Gastroesophageal sphincter (tissue), 4 donors: ENCODE measurements at regions not wholly inside any gene's neighbourhood (a gene's known extent, or its start where the extent isn't known, plus 50 kb on each side); places are given as distances from the start of the nearest gene placed in this dataset.

ENCODE experiments used
- ATAC-seq: fragments of 150-250 bp; one replicate; pipeline ENCODE4 v1.9.1; 2016; ENCODE audit warnings: mild to moderate bottlenecking, moderate library complexity
- H3K27ac ChIP-seq, 4 donors: fragments of 200-600 bp; sonication (generic) in 3 of 4; 1 replicate in 3 of 4; 2 replicates in 1 of 4; pipeline ENCODE4 v1.5.1; 2016 to 2019
- H3K27me3 ChIP-seq: fragments of 200-600 bp; sonication (generic); one replicate; pipeline ENCODE4 v1.5.1; 2019
- H3K36me3 ChIP-seq, 2 donors: fragments of 200-600 bp; sonication (generic); one replicate each; pipeline ENCODE4 v1.5.1; 2019; ENCODE audit warnings: control low read depth in 1 of 2
- H3K4me1 ChIP-seq, 3 donors: fragments of 200-600 bp; sonication (generic); 1 replicate in 2 of 3; 2 replicates in 1 of 3; pipeline ENCODE4 v1.5.1; 2016 to 2019; ENCODE audit warnings: control low read depth in 2 of 3
- H3K4me3 ChIP-seq, 2 donors: fragments of 200-600 bp; sonication (generic); one replicate each; pipeline ENCODE4 v1.5.1; 2019; ENCODE audit warnings: mild to moderate bottlenecking in 1 of 2, moderate library complexity in 1 of 2
- H3K9me3 ChIP-seq, 3 donors: fragments of 200-600 bp; sonication (generic); one replicate each; pipeline ENCODE4 v1.5.1; 2017 to 2019; ENCODE audit warnings: control low read depth in 2 of 3
- CTCF ChIP-seq, 4 experiments: fragments of 200-600 bp in 2 of 4; fragments of 450-650 bp in 2 of 4; sonication (generic) in 1 of 4; IDR thresholded peaks; one replicate each; pipeline ENCODE4 v1.5.1; 2017 to 2019; ENCODE audit warnings: antibody characterized with exemption in 4 of 4, mild to moderate bottlenecking in 2 of 4, moderate library complexity in 2 of 4
- EP300 ChIP-seq: sonication (generic); formaldehyde crosslinking; IDR thresholded peaks from one replicate; pipeline ENCODE4 v1.6.1; 2017; ENCODE audit warnings: antibody characterized with exemption, mild to moderate bottlenecking
- POLR2A ChIP-seq, 2 donors: fragments of 450-650 bp; IDR thresholded peaks; one replicate each; pipeline ENCODE4 v1.6.1; 2017; ENCODE audit warnings: antibody characterized with exemption in 2 of 2, mild to moderate bottlenecking in 2 of 2, moderate library complexity in 1 of 2
- POLR2AphosphoS5 ChIP-seq: sonication (generic); formaldehyde crosslinking; IDR thresholded peaks from one replicate; pipeline ENCODE4 v1.6.1; 2017; ENCODE audit warnings: antibody characterized with exemption
- WGBS, 2 donors: methylation state at CpG; one replicate each; pipeline ENCODE4 v1.1.5; 2018; ENCODE audit warnings: low coverage in 1 of 2; 5-methylcytosine and 5-hydroxymethylcytosine counted together

- Histone ChIP-seq H3K27me3 (peaks cover 10% of the 10 kb centered on the region), H3K27ac (no peak overlapping the region), H3K9me3 (no peaks in the 10 kb centered on the region), H3K4me3 (no peak overlapping the region), H3K36me3 (no peaks in the 10 kb centered on the region), H3K4me1 (no peaks in the 10 kb centered on the region)
- no peak for ATAC-seq
- WGBS, 2 donors: 72 to 79% methylated on average over 5 to 6 of the region's 6 CpGs
- TF ChIP-seq POLR2A (IDR thresholded peaks at IDR 0.05): no peak
Measured at GRCh38 chr5:167753725-167754490, 537.5 kb upstream of the WWC1 start.

DNA sequence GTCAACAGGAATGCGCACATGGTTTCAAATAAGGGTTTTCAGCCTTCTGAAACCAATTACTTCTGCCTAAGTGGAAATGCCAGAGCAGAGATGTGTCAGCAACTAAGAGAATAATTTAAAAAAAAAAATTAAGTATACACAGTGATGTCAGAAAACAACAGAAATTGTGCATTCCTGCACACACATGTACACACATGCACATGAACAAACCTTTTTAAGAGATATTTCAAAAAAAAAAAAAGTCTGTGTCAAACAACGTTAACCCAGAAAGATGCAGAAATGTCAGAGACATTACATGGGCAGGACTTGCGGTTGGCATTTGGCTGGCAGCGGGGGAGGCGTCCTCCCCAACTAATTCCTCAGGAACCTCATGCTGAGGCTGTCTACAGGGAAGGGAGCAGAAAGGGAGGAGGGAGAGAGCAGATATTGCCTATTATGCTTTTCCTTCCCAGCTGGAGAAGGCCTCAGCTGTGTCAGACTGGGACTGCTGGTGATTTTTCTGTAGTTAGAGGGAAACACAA, 536.9 kb upstream of the WWC1 start:
- Histone ChIP-seq H3K9me3 (no peaks in the 10 kb centered on the region), H3K27me3 (peaks cover 10% of the 10 kb centered on the region), H3K4me3 (no peak overlapping the region), H3K27ac (no peak overlapping the region), H3K36me3 (no peaks in the 10 kb centered on the region), H3K4me1 (no peaks in the 10 kb centered on the region)
- no peak for TF ChIP-seq POLR2AphosphoS5
- no peak for TF ChIP-seq EP300
- no peak for TF ChIP-seq POLR2A (IDR thresholded peaks at IDR 0.05)
- no peak for TF ChIP-seq CTCF (IDR thresholded peaks at IDR 0.05)
- no peak for ATAC-seq
- WGBS, 2 donors: 77 to 87% methylated on average over 3 to 4 of the region's 5 CpGs

GRCh38 chr5:167755420-167755819, 536.0 kb upstream of the WWC1 start:
- H3K9me3 ChIP-seq: no peaks in the 10 kb centered on the region
- 42 to 46% methylated on average over 2 of the region's 2 CpGs for WGBS, 2 donors
- H3K36me3 ChIP-seq: no peaks in the 10 kb centered on the region
- no peak overlapping the region for H3K27ac ChIP-seq
- ATAC-seq: no peak
- TF ChIP-seq POLR2A (IDR thresholded peaks at IDR 0.05) (no peak), CTCF (IDR thresholded peaks at IDR 0.05) (no peak), POLR2AphosphoS5 (no peak), EP300 (no peak)
- no peaks in the 10 kb centered on the region for H3K4me1 ChIP-seq
- H3K27me3 ChIP-seq: peaks cover 2% of the 10 kb centered on the region
- H3K4me3 ChIP-seq: no peak overlapping the region

DNA sequence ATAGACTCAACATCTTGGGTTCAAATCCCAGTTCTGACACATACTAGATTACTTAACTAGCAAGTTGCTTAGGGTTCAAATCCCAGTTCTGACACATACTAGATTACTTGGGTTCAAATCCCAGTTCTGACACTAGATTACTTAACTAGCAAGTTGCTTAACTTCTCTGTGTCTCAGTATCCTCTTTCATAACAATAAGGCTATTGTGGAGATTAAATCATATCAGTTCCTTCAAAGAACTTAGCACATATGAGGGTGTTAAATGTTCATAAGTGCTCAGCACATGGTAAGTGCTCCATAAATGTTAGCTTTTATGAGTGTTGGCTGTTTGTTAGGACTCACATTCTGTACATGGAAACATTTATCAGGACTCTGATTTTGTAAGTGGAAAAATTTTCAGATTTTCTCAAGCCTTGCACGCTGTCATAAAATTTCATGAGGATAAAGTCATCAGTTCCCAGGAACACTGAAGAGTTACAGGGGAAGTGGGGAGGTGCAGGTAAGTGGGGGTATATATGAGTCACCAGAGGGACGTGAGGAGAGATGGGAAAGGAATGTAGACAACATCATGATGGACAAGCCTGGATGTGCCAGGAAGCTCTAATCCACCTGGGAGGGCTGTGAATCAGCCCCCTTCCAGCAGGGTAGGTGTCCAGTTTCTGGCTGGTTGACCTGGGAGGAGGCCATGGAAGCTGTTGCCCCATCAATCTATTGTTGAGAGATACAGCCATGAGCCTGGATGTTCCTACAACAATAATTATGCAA, 532.2 kb upstream of the WWC1 start:
- Histone ChIP-seq H3K4me3 (no peak overlapping the region), H3K36me3 (no peaks in the 10 kb centered on the region), H3K27me3 (peaks cover 7% of the 10 kb centered on the region), H3K9me3 (no peaks in the 10 kb centered on the region), H3K4me1 (no peaks in the 10 kb centered on the region), H3K27ac (no peak overlapping the region)
- WGBS, 2 donors: 50 to 73% methylated on average over 2 of the region's 2 CpGs
- TF ChIP-seq CTCF (IDR thresholded peaks at IDR 0.05): no peak
- TF ChIP-seq POLR2A (IDR thresholded peaks at IDR 0.05): no peak
- no peak for TF ChIP-seq POLR2AphosphoS5
- no peak for TF ChIP-seq EP300
- no peak for ATAC-seq

DNA sequence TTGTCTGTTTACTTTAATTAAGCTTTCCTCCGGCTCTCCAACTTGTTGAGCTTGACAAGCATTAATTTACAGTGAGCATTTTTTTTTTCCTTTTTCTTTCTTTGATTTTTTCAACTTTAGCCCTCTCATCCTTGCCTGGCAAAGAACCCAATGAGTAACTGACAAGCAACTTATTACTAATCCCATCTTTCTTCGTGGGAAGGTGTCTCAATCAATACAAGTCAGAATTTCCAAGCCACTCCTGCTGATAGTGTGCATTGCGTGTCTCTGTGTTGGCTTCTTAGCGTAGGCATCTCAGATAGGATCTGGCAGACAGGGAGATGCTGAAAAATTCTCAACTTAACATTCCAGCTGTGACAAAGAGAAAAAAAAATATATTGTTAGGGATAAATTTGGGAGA, 527.7 kb upstream of the WWC1 start:
- H3K9me3 ChIP-seq: no peaks in the 10 kb centered on the region
- H3K36me3 ChIP-seq: no peaks in the 10 kb centered on the region
- TF ChIP-seq CTCF (IDR thresholded peaks at IDR 0.05): no peak
- H3K27me3 ChIP-seq: peaks cover 21% of the 10 kb centered on the region
- WGBS, 2 donors: 18 to 23% methylated on average over 2 of the region's 4 CpGs
- no peaks in the 10 kb centered on the region for H3K4me1 ChIP-seq
- ATAC-seq: no peak
- H3K27ac ChIP-seq: no peak overlapping the region
- no peak overlapping the region for H3K4me3 ChIP-seq
